CD4-positive, alpha-beta T cell treated with Interferon gamma for 1 hour (primary cell): ENCODE measurements at regions not wholly inside any gene's neighbourhood (a gene's known extent, or its start where the extent isn't known, plus 50 kb on each side); places are given as distances from the start of the nearest gene placed in this dataset.

Experiments
- DNase-seq: peaks from one replicate; pipeline ENCODE4 v3.0.0-alpha.2; 2020

DNA sequence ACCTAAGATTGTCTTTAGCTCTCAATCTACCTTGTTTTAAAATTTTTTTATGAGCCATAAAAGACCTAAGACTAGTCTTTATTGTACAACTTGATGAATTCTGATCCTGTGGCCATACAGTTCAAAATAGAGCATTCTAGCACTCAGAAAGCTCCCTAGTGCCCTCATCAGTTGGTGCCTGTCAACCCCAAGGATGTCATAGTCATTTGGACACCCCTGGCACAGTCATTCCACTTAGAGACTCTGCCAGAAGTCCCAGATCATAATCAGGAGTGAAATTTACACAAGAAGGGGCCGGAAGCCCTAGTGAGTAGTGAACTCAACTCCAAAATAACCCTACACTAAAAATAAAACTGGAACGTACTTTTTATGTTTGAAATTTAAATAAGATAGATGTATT is 80.0 kb upstream of the INSIG1 start:
- no peak for DNase-seq

DNA sequence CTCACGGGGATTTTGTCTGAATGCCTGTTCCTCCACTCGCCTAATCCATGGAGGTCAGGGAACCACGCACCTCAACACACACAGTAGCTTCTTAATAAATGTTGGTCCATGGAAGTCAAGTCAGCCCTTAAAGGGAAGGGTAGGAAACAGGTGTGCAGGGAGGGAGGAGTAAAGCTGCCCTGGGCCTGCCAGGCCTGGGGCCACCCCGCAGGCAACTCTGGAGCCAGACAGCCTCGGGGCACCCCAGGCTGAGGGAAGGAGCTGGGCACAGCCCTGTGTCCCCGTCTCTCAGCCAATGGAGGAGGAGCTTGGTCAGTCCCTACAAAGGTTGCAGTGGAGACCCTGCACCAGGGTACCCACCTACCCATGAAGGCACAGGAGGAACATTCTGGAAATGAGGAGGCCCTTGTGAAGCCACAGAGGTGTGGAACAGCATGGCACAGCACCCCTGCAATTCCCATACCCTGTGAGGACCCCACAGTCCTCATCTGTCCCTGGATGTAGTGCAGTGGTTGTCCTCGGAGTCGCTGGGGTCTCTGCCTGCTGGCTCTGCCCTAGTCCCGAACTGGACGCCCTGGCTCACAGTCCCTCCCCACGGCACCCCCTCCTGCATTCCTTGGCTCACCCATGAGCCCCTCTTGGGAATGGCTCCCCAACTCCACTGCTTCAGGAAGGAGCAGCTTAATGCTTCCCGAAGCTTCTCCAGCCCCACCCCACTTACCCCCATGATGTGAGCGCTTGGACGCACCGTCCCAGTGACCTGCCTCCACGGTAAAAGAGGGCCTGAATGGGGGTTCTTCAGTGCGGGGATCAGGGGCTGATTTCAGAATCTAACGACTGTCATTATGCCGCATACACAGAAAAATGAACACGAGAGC is 79.2 kb upstream of the INSIG1 start:
- no peak for DNase-seq

DNA sequence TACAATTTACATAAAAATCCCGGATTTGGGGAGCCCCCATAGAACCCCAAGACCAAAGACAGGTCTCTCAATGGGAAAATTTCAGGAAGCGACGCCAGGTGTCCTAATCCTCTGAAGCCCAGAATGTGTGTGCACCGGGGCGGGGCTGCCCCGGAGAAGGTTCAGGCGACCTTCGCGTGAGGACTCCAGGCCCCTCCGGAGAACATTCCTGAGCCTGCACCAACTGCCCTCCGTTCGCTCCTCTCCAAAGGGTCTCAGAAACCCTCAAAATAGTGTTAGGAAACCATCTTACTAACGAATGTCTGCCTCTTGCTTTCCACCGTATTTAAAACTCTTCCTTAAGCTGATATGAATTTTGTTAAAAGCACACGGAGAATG is 78.5 kb upstream of the INSIG1 start:
- DNase-seq: no peak

DNA sequence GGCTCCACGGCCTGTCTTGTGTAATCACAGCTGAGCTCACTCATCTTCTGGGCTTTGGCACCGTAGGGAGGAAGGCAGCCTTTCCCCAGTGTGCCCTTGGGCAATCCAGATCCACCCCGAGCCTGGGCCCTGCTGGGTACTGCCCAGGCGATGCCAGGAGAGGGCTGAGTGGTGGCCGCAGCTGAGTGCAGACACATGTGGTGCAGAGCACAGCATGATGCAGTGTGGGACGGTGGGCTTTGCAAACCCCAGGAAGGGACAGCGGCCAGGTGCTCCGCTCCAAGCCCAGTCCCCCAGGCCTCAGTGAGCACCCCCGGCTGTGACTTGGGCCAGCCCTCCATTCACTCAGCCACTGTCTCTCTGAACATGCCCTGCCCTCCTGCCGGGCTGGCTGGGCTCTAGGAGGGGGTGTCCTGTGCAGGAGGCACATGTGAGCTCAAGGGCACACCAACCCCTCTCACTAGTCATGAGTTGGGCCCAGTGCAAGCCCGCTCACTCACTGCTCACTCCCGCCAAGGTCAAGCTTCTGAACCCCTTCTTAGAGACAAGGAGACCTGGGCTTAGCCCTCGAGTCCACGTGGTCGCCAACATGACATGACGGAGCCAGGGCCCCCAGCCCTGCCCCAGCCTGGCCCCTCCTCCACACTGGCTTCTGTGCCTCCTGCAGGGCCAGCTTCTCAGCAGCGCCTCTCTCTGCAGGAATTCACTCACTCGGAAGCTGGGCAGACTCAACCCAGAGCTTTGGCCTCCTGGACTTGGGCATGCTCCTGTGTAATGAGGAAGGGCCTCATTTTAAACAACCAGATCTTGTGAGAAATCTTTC is 77.5 kb upstream of the INSIG1 start:
- DNase-seq: no peak

DNA sequence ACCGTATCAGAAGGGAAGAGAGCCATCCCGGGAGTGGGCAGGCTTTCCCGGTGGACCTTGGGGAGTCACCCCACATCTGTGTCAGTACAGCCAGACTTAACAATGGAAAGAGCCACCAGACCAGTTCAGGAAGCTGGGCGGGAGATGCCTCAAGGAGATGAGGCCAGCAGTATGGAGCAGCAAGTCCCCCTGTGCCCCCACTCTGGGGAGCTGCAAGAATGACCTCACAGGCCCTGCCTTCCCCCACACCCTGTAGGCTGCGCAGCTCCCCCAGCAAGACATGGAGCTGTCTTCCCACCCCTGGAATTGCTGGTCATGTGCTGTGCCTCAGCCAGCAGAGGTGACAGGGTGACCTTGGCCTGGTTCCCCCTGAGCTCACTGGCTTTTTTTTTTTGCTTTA is 76.8 kb upstream of the INSIG1 start:
- DNase-seq: no peak

DNA sequence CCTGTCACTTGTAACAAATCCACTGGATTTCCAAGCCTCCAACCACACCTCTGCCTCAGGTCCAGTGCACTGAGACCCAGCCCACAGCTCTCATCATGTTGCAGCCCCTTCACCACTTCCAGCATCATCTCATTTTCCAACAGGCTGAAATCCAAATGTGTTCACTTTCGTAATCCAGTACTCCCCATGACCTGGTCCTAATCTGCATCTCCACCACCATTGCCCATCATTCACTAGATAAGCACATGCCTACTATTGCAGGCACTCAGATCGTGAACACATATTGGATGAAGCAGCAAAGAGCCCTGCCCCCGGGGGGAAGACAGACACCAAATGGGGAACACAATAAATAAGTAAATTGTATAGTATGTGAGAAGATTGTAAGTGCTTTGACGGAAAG is 76.1 kb upstream of the INSIG1 start:
- no peak for DNase-seq

DNA sequence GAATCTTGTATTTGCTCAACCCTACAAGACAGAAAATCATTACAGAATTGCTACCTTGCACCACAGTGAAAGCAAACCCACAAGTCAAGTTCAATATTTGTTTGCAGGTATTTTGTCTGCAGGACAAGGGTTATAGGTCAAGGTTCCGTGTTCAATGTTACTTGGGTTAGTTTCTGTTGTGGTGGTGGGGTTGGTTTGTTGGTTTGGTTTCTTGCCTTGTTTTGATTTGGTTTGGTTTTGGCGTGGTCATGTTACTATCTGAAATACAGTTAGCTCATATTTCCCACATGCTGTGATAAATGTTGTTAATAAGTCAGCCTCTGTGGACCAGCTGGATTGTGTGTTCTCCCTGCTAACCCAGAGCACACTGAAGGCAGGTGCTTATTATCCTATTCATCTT is 75.6 kb upstream of the INSIG1 start:
- no peak for DNase-seq

DNA sequence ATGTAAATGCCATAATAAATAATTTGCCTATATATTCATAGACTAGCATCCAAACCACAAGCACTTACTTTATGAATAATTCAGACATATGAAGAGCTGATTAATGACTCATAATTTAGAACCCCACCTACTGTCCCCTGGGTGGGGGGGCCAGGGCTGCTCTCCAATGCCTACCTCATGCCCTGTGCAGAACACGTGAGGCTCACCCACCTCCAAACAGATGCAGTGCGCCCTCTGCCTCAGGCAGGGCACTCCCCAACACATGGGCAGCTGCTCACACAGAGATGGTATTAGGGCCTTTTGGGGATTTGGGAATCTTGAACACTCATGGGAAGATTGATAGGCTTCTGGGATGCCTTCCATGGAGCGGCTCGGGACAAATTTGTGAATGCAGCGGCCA is 75.1 kb upstream of the INSIG1 start:
- no peak for DNase-seq

DNA sequence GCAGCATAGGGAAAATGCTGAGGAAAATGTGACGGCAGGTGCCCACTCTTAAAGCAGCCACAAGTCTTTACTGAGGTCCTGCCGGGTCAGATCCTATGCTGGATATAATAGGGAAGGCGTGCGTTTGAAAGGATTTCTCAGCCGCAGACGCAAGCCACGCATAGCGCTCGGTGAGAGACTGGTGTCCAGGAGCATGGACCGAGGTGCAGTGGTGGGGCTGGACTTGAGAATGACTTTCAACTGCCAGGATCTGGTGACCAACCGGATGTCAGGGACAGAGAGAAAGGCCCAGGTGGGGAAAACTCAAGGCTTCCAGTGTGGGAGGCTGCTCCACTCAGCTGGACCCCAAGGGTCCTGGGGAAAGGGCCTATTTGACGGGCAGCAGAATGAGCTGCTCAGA is 74.7 kb upstream of the INSIG1 start:
- DNase-seq: no peak

DNA sequence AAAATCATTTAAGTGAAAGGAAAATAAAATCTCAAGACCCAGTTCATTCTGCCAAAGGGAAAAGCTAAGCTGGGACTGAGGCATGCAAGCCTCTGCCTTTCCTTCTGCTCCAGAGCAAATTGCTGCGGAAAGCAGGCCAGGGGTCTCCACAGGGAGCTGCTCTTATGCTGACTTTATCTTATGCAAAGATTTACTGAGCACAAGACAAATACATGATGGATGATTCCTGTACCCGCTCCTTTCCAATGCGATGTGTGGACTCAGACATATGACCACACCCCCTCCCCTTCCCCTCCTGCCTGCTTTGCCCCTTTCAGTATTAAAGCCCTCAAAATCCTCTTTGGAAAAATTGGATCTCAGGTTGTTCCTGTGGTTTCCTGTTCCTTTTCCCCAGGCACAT is 74.2 kb upstream of the INSIG1 start:
- DNase-seq: no peak

DNA sequence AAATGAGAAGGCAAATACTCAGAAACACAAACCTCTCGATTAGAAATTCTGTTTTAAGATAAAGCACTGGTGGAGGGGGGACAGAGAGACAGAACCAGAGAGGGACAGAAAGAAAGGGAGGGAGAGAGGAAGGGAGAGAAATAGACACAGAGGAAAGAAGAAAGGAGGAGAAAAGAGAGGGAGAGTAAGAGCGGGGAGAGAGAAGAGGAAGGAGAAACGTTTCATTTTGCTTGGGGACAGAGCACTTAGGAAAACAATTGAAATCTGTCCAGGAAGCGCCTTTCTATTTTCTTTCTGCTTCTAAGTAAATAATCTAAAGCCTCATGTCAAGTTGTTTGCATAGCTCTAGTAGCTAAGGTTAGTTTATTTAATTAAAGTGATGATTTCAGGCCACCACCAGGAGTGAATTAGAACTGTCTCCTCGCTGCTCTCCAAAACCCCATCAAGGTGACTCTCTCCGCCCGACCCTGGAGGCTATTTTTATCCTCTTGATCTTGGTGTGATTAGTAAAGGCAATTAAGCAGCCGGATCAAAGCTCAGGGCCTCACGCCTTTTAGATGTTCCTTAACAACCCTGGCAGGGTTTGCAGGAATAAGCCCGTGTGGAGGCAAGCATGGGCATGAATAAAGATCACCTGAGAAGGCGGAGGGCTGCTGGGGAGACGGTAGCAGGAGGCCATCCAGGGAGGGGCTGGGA is 73.4 kb upstream of the INSIG1 start:
- DNase-seq: no peak

DNA sequence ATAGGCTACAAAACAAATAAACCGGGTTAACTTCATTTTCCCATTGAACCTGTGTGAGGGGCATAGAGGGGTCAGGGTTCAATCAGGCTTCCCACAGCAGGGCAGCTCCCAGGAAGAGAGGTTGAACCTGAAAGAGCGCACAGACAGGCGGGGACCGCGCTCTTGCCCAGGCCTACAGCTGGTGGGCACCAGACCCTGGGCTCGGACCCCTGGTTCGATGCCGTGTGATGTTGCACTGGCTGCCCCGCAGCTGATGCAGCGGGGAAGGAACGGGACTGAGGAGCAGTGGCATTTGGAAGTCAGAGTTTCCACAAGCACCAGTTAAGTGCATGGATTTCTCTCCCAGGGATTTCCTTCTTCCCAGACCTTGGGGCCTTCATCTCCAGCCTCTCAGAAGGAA is 72.6 kb upstream of the INSIG1 start:
- DNase-seq: no peak

DNA sequence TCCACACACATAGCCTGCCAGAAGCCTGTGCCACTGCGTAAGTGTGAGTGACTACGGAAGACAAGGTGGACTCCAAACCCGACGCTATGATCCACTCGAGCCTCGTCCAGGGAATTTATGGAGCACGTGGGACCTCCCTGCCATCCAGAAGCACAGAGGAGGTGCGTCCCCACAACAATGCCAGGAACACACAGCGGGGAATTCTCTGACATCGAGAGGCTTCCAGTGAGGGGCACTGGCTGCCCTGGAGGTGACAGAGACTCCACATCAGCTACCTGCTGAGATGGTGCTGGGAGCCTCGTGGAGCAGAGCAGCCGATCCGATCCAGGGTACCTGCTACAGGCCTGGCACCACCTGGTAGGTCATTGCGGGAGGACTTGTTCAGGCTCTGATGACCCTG is 72.2 kb upstream of the INSIG1 start:
- DNase-seq: no peak

DNA sequence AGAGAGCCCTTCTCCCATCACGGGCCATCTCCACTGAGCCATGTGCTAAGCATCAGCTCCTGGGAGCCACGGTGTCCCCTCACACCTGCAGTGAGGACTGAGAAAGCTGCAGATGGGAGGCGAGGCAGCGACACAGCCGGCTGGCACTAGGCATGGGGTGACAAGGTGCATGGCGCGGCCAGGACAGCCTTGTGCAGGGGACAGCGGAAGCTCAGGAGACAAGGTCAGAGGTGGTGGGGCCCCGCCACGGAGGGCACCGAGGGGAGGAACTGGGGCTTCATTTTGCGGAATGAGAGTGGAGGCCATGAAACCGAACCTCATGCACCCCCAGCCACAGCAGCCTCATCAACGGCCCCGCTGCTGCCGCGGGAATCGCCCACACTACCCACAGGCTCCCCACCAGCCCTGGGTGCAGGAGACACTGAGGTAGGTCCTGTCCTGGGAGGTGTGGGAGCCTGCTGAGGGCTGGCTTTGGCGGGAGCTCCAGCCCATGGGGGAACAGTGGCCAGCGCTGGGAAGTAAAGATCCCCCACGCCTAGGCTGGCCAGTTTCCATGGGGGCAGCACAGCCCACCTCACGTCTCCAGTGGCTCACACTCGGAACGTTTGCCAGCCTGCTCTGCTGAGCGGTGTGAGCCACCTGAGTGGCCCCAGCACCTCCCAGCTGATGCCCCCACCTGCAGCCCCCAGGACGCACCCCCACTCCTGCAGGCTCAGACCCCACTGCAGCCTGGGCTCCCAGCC is 71.2 kb upstream of the INSIG1 start:
- DNase-seq: no peak

DNA sequence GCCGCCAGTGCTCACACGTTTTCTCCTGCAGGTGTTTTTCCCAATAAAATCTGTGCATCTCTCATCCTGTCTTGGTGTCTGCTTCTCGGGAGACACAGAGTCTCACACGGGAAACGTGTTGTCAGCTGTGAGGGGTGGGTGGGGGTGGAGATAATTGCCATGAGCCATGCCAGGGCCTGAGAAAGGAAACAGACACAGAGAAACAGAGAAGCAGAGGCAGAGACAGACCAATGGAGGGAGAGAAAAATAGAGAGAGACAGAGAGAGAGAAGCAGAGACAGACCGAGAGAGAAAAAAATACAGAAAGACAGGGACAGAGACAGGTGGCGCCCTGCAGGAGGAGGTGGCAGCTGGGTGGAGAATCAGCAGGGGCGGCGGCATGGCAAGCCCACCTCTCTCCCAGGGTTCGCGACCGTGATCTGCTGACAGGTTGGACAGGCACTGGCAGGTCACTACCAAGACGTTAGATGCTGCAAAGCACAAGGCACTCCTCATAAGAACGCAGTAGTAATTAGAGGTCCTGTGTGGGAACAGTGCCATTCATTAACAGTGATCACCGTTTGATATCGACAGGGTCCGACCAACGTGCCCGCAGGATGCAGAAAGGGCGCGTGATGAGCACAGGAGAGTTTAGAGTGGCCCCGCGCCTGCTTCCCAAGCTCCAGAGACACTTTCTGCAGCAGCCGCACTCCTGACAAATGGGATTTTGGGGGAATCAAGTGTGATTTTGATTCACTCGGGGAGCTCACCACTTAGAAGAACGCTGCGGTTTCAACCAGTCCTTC is 70.5 kb upstream of the INSIG1 start:
- DNase-seq: no peak

DNA sequence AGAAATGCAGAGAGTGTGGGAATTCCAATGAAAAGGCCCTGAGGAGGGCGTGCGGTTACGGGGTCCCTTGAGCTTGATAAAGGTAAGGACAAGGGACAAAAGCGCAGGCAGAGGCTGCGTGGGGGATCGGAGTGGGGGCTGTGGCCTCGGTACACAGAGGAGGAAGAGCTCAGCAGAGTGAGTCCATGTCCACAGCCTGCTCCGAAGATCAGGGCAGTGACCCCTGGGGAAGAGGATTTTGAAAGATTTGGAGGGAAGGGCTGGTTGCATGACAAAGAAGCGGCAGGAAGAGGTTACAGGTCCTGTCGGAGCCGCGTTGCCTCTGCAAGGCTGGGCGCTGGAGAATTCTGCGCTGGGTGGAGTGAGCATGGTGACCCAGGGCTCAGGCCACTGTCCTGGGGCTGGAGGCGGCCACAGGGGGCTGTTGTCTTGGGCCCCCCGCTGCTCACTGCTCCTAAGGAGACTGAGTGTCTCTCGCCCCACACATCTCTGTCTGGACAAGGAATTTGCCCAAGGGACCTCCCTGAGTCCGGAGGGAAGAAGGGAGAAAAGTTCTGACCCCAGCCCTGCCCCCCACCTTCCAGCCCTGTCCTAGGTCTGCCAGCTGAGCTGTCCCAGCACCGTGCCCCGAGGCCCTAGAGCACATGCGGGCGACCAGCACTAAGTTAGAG is 69.8 kb upstream of the INSIG1 start:
- no peak for DNase-seq

DNA sequence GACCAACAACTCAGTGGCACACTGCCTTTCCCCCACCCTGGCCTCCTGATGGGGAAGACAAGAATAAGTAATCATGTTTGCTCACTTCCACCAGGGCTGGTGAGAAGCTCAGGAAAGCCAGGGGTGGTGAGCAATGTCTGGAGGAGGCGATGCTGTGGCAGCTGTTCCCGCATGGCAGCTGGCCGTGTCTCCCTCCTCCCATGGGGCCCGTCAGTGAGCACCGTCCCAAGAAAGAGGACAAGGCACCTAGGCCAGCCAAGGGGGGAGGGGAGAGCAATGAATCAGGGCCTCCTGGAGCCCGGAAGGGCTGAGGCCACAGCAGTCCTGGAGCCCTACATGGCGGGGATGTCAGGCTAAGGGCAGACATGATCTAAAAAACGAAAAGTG is 69.2 kb upstream of the INSIG1 start:
- no peak for DNase-seq

DNA sequence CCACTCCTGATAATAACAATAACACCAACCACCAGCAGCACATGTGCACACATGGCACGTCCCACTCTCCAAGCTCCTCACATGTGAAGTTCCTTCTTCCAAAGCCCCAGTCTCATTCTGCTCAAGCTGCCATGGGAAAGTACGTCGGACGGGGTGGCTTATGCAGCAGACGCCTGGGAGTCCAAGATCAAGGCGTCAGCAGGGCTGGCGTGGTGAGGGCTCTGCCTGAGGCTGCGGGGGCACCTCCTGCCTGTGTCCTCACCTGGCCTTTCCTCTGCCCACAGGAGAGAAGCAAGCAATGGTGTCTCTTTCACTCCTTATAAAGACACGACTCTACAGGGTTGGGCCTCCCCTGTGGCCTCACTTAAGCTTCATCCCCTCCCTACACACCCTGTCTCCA is 68.8 kb upstream of the INSIG1 start:
- no peak for DNase-seq

DNA sequence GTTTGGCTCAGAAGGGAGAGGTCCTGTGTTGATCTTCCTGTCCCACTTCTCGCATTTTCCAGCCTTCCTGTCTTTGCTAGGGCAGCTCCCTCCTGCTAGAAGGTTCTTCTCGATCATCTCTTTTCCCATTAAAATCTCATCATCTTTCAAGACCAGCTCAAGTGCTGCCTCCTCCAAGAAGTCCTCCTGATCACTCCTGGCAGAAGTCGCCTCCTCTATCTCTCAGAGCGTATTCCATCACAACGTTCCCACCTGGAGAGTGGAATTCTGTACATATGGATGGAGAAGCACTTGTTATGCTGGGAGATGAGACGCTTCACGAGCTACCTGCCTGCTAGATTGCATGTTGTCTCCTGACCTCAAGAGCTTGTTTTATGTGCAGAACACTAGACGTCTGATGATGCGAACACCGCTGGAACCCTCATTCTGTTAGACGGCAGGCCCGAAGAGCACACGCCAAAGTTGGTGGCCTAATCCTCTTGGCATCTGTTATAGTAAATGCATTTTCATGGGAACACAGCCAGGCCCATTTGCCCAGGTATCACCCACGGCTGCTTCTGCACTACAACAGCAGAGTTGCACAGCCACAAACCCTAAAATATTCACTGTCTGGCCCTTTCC is 68.0 kb upstream of the INSIG1 start:
- no peak for DNase-seq

DNA sequence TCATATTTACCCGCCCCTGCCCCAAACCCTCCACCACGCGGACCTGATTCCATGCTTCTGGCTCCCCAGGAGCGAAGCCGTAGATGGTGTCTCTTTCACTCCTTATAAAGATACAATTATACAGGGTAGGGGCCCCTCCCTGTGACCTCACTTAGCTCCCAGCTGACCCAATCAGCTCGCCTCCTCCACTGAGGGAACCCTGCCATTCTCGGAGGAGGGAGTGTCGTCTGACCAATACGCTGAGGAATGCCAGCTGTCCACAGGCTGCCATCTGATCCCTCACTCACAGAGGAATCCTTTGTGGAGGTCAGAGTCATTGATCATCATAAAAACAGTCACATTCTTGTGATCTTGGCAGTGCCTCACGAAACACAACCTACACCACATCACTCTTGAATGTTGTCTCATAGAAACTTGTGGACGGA is 67.5 kb upstream of the INSIG1 start:
- no peak for DNase-seq

DNA sequence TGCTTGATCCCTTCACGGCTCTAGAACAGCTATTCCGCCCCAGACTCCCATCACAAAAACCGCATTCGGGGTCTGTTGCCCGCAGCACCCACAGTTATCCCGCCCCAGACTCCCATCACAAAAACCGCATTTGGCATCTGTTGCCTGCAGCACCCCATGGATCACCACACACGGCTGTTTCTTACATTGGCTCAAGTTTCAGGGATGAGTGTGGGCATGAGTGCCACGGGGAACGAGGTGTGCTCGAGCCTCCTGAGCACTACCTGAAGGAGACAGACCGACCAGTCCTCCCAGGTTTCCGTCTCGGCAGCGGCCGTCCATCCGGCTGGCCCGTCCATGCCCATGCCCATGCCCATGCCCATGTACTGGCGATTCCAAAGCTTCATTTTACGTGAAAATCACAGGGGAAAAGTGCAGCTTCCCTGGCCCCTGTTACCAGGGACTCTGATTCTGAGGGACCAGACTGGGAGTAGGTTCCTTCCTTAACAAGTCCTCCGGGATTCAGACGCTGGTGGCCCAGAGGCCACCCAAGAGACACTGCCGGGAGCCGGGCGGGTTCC is 66.4 kb upstream of the INSIG1 start:
- DNase-seq: no peak
